Body of pancreas (tissue), 4 donors: ENCODE measurements at regions not wholly inside any gene's neighbourhood (a gene's known extent, or its start where the extent isn't known, plus 50 kb on each side); places are given as distances from the start of the nearest gene placed in this dataset.

ENCODE experiments used
- ATAC-seq: fragments of 150-250 bp; one replicate; pipeline ENCODE4 v1.9.1; 2016
- DNase-seq, 4 donors: peaks; one replicate each; pipeline ENCODE4 v3.0.0-alpha.2; 2019
- H3K27ac ChIP-seq, 4 donors: fragments of 200-600 bp; sonication (generic); 1 replicate in 3 of 4; 2 replicates in 1 of 4; pipeline versions ENCODE4 v1.5.1 to v1.6.1; 2016 to 2019; ENCODE audit warnings: mild to moderate bottlenecking in 1 of 4, mixed read lengths in 1 of 4, moderate library complexity in 1 of 4
- H3K27me3 ChIP-seq, 2 donors: fragments of 200-600 bp; sonication (generic); one replicate each; pipeline ENCODE4 v1.6.0; 2016; ENCODE audit warnings: mild to moderate bottlenecking in 1 of 2
- H3K36me3 ChIP-seq, 2 donors: fragments of 200-600 bp; sonication (generic); replicated peaks in 1 of 2; 2 replicates each; pipeline ENCODE4 v1.5.1; 2016; ENCODE audit warnings: low read depth in 2 of 2; ENCODE audit not compliant: insufficient read depth in 1 of 2
- H3K4me1 ChIP-seq: fragments of 200-600 bp; sonication (generic); one replicate; pipeline ENCODE4 v1.6.0; 2016
- H3K4me3 ChIP-seq, 2 donors: fragments of 200-600 bp; sonication (generic); 1 replicate in 1 of 2; 2 replicates in 1 of 2; pipeline ENCODE4 v1.5.1; 2016 to 2019
- H3K9me3 ChIP-seq, 3 donors: fragments of 200-600 bp; sonication (generic); 1 replicate in 2 of 3; 2 replicates in 1 of 3; pipeline ENCODE4 v1.5.1; 2016
- CTCF ChIP-seq, 7 experiments: fragments of 450-650 bp in 4 of 7; fragments of 200-600 bp in 3 of 7; sonication (generic) in 3 of 7; IDR thresholded peaks; one replicate each; pipeline ENCODE4 v1.5.1; 2016 to 2019; ENCODE audit warnings: antibody characterized with exemption in 7 of 7
- POLR2A ChIP-seq, 3 donors: fragments of 450-650 bp; IDR thresholded peaks; one replicate each; pipeline ENCODE4 v1.6.1; 2016; ENCODE audit warnings: antibody characterized with exemption in 3 of 3, mild to moderate bottlenecking in 2 of 3
- WGBS, 2 donors: methylation state at CpG; one replicate each; pipeline ENCODE4 v1.1.5; 2017; 5-methylcytosine and 5-hydroxymethylcytosine counted together
- intact Hi-C: fragments of 100-400 bp; cut with DNase I; formaldehyde crosslinking; loops from one replicate; pipeline ENCODE4 v1.15.1; 2023

- DNase-seq, result no peak
- Histone ChIP-seq H3K27me3 (no peaks in the 10 kb centered on the region), H3K36me3 (no peaks in the 10 kb centered on the region), H3K9me3 (no peaks in the 10 kb centered on the region), H3K4me3 (no peak overlapping the region), H3K4me1 (no peaks in the 10 kb centered on the region), H3K27ac (no peak overlapping the region)
- WGBS, 2 donors, result 52 to 69% methylated on average over 2 of the region's 2 CpGs
- intact Hi-C loops, result no loop called here
- no peak for ATAC-seq
- no peak for TF ChIP-seq POLR2A (IDR thresholded peaks at IDR 0.05)
- TF ChIP-seq CTCF (IDR thresholded peaks at IDR 0.05), result no peak
Observed at GRCh38 chr3:124268355-124268754, 276.4 kb upstream of the ROPN1 start.

DNA sequence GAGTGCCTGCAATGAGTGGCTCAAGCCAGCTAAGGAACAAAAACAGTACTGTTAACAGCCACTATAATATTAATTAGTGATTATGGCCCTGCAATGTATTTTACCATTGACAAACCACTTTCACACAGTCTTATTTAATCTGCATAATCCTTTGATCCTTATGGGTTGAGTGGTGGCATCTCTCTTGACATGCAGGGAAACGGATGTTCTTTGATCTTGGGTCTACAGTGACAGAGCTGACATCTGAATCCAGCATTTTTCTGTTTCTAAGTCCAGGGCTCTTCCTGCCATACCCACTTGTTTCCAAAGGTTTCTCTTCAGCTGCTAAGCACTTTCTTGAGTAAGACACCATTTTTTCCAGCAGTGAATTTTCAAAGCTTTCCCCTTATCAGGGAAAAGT is 277.7 kb upstream of the ROPN1 start:
- H3K4me1 ChIP-seq, result no peaks in the 10 kb centered on the region
- no peaks in the 10 kb centered on the region for H3K27me3 ChIP-seq
- H3K36me3 ChIP-seq, result no peaks in the 10 kb centered on the region
- WGBS, 2 donors, result 75 to 89% methylated on average over 1 of the region's 1 CpG
- H3K9me3 ChIP-seq, result no peaks in the 10 kb centered on the region
- no peak for ATAC-seq
- no peak overlapping the region for H3K27ac ChIP-seq
- TF ChIP-seq CTCF (IDR thresholded peaks at IDR 0.05) (no peak), POLR2A (IDR thresholded peaks at IDR 0.05) (no peak)
- H3K4me3 ChIP-seq, result no peak overlapping the region
- intact Hi-C loops, result no loop called here
- no peak for DNase-seq

DNA sequence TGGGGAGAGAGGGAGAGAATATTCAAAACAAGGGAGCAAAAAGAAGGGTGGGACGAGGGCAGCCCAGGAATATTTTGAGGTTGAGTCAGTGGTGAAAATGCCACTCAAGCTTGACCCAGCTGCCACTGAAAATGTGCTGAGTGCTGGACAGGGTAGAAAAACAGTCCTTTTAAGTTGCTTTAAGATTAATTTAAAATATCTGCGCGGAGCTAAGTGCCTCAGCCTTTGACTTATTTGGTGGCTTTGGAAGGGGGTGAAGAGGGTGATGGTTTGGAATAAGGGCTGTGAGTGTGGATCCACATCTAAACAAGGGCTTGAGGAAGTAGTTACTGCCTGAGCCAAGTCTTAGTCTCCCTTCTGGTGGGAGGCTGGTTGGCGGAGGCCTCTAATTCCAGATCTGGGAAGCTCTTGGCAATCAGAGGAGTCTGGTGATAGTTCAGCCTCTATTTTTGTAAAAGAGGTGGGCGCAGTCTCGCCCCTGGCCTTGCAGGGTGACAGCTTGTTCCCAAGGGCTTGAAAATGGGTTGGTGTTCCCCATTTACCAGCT is 280.8 kb upstream of the ROPN1 start:
- peak; percentile 21 for ATAC-seq
- Histone ChIP-seq H3K4me3 (no peak overlapping the region), H3K27ac (peak overlapping the region in 1 of 4 donors; percentile 24), H3K4me1 (no peaks in the 10 kb centered on the region), H3K27me3 (no peaks in the 10 kb centered on the region), H3K9me3 (no peaks in the 10 kb centered on the region), H3K36me3 (no peaks in the 10 kb centered on the region)
- intact Hi-C loops, result no loop called here
- DNase-seq, result peak in 2 of 4 donors; percentile 16 to 33
- 70 to 72% methylated on average over 5 to 6 of the region's 6 CpGs for WGBS, 2 donors
- TF ChIP-seq CTCF (IDR thresholded peaks at IDR 0.05), result no peak
- no peak for TF ChIP-seq POLR2A (IDR thresholded peaks at IDR 0.05)

- Histone ChIP-seq H3K4me3 (no peak overlapping the region), H3K27ac (no peak overlapping the region)
- 90 to 100% methylated on average over 3 of the region's 3 CpGs for WGBS, 2 donors
Observed at GRCh38 chr3:124273651-124274050, 281.7 kb upstream of the ROPN1 start.

More at GRCh38 chr3:124273651-124274050, 281.7 kb upstream of the ROPN1 start:
- Histone ChIP-seq H3K36me3 (no peaks in the 10 kb centered on the region), H3K27me3 (no peaks in the 10 kb centered on the region), H3K4me1 (no peaks in the 10 kb centered on the region), H3K9me3 (no peaks in the 10 kb centered on the region)
- TF ChIP-seq CTCF (IDR thresholded peaks at IDR 0.05) (no peak), POLR2A (IDR thresholded peaks at IDR 0.05) (no peak)
- intact Hi-C loops, result no loop called here
- DNase-seq, result no peak
- ATAC-seq, result no peak
